ENCODE measurements at regions not wholly inside any gene's neighbourhood (a gene's known extent, or its start where the extent isn't known, plus 50 kb on each side); places are given as distances from the start of the nearest gene placed in this dataset.
A peak's percentile ranks its signal among the peaks of the same experiment; 100 is the strongest.

DNA sequence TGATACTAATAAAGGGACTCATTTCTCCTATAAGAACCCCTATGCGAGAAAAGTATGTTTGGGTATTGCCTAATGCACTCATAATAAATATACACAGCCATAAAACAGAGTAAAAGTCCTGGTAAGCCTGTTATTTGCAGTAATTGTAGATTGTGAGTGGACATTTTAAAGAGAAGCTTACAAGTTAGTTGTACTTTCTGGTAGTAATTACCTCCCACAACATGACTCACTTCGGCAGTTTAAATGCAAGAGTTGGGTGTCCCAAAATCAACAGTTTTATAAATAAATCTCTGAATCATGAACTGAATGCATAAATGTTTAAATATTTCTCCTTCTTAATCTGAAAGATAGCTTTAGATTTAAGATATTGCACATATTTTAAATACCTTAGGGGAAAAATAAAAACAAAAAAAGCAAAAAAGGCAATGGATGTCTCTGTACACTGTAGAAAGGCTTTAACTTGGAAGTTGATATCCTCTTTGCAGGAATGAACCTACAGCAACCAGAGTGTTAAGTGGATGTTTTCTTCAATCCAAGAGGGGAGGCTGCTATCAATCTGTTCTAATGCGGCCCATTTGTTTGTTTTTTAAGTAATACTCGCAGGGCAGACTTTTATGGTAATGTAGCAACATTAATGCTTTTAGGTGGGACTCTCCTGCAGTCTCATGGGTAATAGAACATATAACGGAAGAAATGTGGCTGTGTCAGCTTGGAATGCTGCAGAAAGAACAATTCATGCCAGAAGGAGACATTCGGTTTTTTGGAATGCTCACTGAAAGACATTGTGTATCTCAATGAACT lies 57.3 kb upstream of the ZEB1 start:
- TF ChIP-seq, protein P1, sequence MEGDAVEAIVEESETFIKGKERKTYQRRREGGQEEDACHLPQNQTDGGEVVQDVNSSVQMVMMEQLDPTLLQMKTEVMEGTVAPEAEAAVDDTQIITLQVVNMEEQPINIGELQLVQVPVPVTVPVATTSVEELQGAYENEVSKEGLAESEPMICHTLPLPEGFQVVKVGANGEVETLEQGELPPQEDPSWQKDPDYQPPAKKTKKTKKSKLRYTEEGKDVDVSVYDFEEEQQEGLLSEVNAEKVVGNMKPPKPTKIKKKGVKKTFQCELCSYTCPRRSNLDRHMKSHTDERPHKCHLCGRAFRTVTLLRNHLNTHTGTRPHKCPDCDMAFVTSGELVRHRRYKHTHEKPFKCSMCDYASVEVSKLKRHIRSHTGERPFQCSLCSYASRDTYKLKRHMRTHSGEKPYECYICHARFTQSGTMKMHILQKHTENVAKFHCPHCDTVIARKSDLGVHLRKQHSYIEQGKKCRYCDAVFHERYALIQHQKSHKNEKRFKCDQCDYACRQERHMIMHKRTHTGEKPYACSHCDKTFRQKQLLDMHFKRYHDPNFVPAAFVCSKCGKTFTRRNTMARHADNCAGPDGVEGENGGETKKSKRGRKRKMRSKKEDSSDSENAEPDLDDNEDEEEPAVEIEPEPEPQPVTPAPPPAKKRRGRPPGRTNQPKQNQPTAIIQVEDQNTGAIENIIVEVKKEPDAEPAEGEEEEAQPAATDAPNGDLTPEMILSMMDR (IDR thresholded peaks at IDR 0.05; ENCODE audit: unreplicated experiment) = no peak
- Mint-ChIP-seq H3K9me3 (no peaks in the 10 kb centered on the region), H3K4me3 (no peak overlapping the region), H3K4me1 (peaks cover 15% of the 10 kb centered on the region), H3K36me3 (no peaks in the 10 kb centered on the region), H3K27ac (no peak overlapping the region), H3K27me3 (ENCODE audit: low read depth) (peaks cover 2% of the 10 kb centered on the region)
- DNase-seq (ENCODE audit: low spot score in 2 of 2, unreplicated experiment in 2 of 2) = no peak

DNA sequence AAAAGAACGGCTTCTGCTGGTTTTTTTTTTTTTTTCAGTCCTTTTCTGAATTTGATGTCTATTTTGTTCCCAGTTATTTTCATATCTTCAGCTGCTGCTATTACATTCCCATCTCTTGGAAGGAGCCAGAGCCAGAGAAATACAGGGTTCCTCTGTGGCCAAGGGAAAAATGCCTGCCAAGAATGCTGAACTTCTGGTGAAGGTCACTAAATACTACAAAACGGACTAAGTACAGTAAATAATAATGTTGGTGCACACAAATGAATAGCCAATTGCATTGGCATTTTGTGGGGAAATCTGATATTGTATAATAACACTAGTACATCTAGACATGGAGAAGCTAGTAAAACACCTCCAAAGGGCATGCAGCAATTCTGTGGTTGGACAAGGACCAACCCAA lies 56.3 kb upstream of the ZEB1 start:
- TF ChIP-seq, protein P1 (IDR thresholded peaks at IDR 0.05; ENCODE audit: unreplicated experiment) = no peak
- peak overlapping the region; percentile 54 for H3K27ac Mint-ChIP-seq
- H3K27me3 Mint-ChIP-seq (ENCODE audit: low read depth) = peaks cover 2% of the 10 kb centered on the region
- H3K9me3 Mint-ChIP-seq = no peaks in the 10 kb centered on the region
- peaks cover 15% of the 10 kb centered on the region for H3K4me1 Mint-ChIP-seq
- DNase-seq (ENCODE audit: low spot score in 2 of 2, unreplicated experiment in 2 of 2) = no peak
- H3K36me3 Mint-ChIP-seq = no peaks in the 10 kb centered on the region
- no peak overlapping the region for H3K4me3 Mint-ChIP-seq

DNA sequence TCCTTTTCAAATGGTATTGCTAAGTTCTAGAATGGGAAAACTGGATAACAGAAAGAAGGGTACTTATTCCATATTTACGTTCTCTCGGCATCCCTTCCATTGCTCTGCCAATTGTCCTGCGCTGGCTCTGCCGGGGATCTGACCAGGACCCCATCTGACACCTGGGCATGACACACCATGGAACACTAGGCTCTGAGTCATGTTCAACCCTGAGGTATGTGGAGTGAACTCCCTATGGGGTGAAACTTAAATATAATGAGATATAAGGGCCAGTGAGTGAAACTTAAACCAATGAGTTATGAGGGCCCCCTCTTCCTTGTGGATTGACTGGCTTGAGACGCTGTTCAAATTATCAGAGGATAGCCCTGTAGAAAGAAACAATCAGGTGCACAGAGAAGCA lies 55.1 kb upstream of the ZEB1 start:
- Mint-ChIP-seq H3K9me3 (no peaks in the 10 kb centered on the region), H3K27ac (no peak overlapping the region), H3K36me3 (no peaks in the 10 kb centered on the region), H3K27me3 (ENCODE audit: low read depth) (no peaks in the 10 kb centered on the region), H3K4me3 (no peak overlapping the region), H3K4me1 (peaks cover 15% of the 10 kb centered on the region)
- no peak for DNase-seq (ENCODE audit: low spot score in 2 of 2, unreplicated experiment in 2 of 2)
- TF ChIP-seq, protein P1 (IDR thresholded peaks at IDR 0.05; ENCODE audit: unreplicated experiment) = no peak

DNA sequence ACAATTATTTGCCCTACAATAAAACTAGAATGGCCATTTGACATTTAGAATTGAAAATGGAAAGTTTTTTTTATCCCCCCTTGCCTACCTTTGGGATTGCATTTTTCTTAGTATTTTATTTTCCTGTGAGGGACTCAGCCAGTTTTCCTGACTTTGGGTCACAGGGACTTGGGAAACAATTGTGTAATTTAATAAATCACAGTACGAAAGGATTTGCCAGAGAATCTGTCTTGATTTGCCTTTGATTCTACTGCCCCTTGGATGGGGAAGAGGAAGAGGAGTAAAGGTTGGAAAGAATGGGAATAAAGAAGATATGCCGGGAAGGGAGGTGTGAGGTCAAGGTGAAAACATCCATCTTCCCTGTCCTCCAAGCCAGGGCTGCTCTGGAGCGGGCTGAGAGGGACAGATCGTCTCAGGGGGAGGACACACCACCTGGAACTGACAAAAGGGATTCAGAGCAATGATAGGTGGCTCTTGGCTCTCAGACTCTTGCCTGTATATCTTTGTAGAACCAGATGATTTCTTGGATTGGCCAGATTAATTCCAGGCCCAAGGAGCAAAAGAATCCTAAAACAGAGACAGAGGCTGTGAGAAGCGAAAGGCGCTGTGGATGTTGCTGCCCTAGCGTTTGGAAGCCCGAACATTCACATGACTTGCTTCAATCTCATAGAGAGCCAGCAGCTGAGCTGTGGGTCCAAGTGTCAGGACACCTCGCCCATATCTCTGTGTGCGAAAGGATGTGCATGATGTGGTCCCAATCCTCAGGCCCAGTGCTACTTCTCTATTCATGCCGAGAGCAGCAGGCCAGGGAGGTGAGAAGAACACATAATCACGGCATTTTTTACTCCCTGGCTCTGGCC lies 50.3 kb upstream of the ZEB1 start:
- Mint-ChIP-seq H3K4me1 (no peaks in the 10 kb centered on the region), H3K27me3 (ENCODE audit: low read depth) (no peaks in the 10 kb centered on the region), H3K9me3 (peaks cover 14% of the 10 kb centered on the region), H3K27ac (no peak overlapping the region), H3K4me3 (no peak overlapping the region), H3K36me3 (no peaks in the 10 kb centered on the region)
- no peak for DNase-seq (ENCODE audit: low spot score in 2 of 2, unreplicated experiment in 2 of 2)
- TF ChIP-seq, protein P1 (IDR thresholded peaks at IDR 0.05; ENCODE audit: unreplicated experiment) = no peak

All from mesothelial cell of epicardium (in vitro differentiated cells).